Testis (tissue), 2 donors: ENCODE measurements at regions not wholly inside any gene's neighbourhood (a gene's known extent, or its start where the extent isn't known, plus 50 kb on each side); places are given as distances from the start of the nearest gene placed in this dataset.

ENCODE experiments used
- DNase-seq: peaks from one replicate; pipeline ENCODE4 v3.0.0-alpha.2; 2019
- H3K27ac ChIP-seq, 2 donors: fragments of 200-600 bp; sonication (generic); one replicate each; pipeline ENCODE4 v1.5.1; 2019
- H3K27me3 ChIP-seq: fragments of 200-600 bp; sonication (generic); one replicate; pipeline ENCODE4 v1.5.1; 2019
- H3K36me3 ChIP-seq: fragments of 200-600 bp; sonication (generic); one replicate; pipeline ENCODE4 v1.5.1; 2017; ENCODE audit warnings: low read depth; ENCODE audit errors: missing control alignments
- H3K4me1 ChIP-seq: fragments of 200-600 bp; sonication (generic); one replicate; pipeline ENCODE4 v1.5.1; 2019
- H3K4me3 ChIP-seq, 2 donors: fragments of 200-600 bp; sonication (generic); one replicate each; pipeline ENCODE4 v1.5.1; 2017 to 2019
- H3K9me3 ChIP-seq: fragments of 200-600 bp; sonication (generic); one replicate; pipeline ENCODE4 v1.5.1; 2017
- CTCF ChIP-seq, 3 experiments: fragments of 450-650 bp in 2 of 3; fragments of 200-600 bp in 1 of 3; sonication (generic) in 1 of 3; IDR thresholded peaks; one replicate each; pipeline ENCODE4 v1.5.1; 2016 to 2019; ENCODE audit warnings: antibody characterized with exemption in 3 of 3, mild to moderate bottlenecking in 2 of 3, moderate library complexity in 1 of 3
- POLR2A ChIP-seq: fragments of 450-650 bp; IDR thresholded peaks from one replicate; pipeline ENCODE4 v1.6.1; 2017; ENCODE audit warnings: antibody characterized with exemption, mild to moderate bottlenecking, moderate library complexity
- WGBS, 2 donors: methylation state at CpG; one replicate each; pipeline ENCODE4 v1.1.5; 2018; 5-methylcytosine and 5-hydroxymethylcytosine counted together
- intact Hi-C: fragments of 100-400 bp; cut with DNase I; formaldehyde crosslinking; loops from one replicate; pipeline ENCODE4 v1.15.1; 2023; ENCODE audit warnings: low total_unique reads

- intact Hi-C loops = no loop called here
Measured at GRCh38 chr10:10855151-10855581, 162.5 kb upstream of the CELF2 start.

GRCh38 chr10:10860455-10860976, 157.2 kb upstream of the CELF2 start:
- no peak for DNase-seq
- WGBS, 2 donors = 74 to 93% methylated on average over 2 of the region's 2 CpGs
- TF ChIP-seq CTCF (IDR thresholded peaks at IDR 0.05) (no peak), POLR2A (no peak)
- no peak overlapping the region for H3K4me3 ChIP-seq
- no peak overlapping the region for H3K27ac ChIP-seq
- no peaks in the 10 kb centered on the region for H3K27me3 ChIP-seq
- no peaks in the 10 kb centered on the region for H3K9me3 ChIP-seq
- H3K36me3 ChIP-seq = no peaks in the 10 kb centered on the region
- no peaks in the 10 kb centered on the region for H3K4me1 ChIP-seq
- intact Hi-C loops = no loop called here

More at GRCh38 chr10:10855151-10855581, 162.5 kb upstream of the CELF2 start:
- H3K4me3 ChIP-seq = no peak overlapping the region
- H3K27ac ChIP-seq = no peak overlapping the region
- TF ChIP-seq CTCF (IDR thresholded peaks at IDR 0.05) (no peak), POLR2A (no peak)
- DNase-seq = no peak
- no peaks in the 10 kb centered on the region for H3K27me3 ChIP-seq
- no peaks in the 10 kb centered on the region for H3K36me3 ChIP-seq
- H3K9me3 ChIP-seq = no peaks in the 10 kb centered on the region
- WGBS, 2 donors = 14 to 57% methylated on average over 1 of the region's 1 CpG
- no peaks in the 10 kb centered on the region for H3K4me1 ChIP-seq

DNA sequence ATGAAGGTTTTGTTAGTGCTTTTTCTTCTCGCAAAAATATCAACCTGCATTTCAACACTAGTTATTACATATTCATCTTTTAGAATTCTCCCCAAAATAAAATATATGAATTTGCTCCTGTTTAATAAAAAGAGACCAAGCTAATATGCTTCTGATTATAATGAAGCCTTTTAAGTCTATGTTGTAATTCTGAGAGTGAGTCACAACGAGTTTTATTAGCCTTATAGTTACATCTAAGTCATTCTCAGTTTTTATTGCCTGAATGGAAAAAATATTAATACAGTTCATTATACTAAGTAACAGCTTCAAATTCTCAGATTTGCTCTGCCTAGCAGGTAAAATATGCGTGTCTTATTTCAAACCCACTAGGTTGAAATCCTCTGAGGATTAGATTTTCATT, 152.4 kb upstream of the CELF2 start:
- no peaks in the 10 kb centered on the region for H3K36me3 ChIP-seq
- no peak overlapping the region for H3K4me3 ChIP-seq
- no peak overlapping the region for H3K27ac ChIP-seq
- intact Hi-C loops = no loop called here
- no peaks in the 10 kb centered on the region for H3K9me3 ChIP-seq
- TF ChIP-seq POLR2A = no peak
- H3K4me1 ChIP-seq = no peaks in the 10 kb centered on the region
- WGBS, 2 donors = 74 to 91% methylated on average over 3 of the region's 3 CpGs
- H3K27me3 ChIP-seq = no peaks in the 10 kb centered on the region
- no peak for DNase-seq

DNA sequence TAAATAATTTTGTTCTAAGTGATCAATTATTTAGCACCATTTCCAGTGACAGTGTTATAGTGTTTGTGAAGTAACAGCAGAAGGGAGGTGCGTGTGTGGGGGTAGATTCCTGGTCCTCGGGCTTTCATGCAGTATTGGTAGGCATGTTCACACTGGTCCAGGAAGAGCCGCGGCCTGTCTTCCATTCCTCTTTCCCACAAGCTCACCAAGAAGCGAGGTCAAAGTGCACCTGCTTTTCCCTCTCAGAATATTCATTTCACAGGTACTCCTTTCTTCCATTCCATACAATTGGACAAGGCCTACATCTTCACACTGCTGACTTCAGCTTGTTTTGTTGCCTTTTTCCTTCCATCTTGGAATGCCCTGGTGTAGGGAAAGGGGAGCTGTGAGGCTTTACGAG, 151.8 kb upstream of the CELF2 start:
- Histone ChIP-seq H3K4me1 (no peaks in the 10 kb centered on the region), H3K9me3 (no peaks in the 10 kb centered on the region), H3K27me3 (no peaks in the 10 kb centered on the region), H3K36me3 (no peaks in the 10 kb centered on the region), H3K4me3 (no peak overlapping the region), H3K27ac (no peak overlapping the region)
- WGBS, 2 donors = 86 to 93% methylated on average over 6 of the region's 6 CpGs
- TF ChIP-seq POLR2A (no peak), CTCF (IDR thresholded peaks at IDR 0.05) (no peak)
- intact Hi-C loops = no loop called here
- DNase-seq = no peak

DNA sequence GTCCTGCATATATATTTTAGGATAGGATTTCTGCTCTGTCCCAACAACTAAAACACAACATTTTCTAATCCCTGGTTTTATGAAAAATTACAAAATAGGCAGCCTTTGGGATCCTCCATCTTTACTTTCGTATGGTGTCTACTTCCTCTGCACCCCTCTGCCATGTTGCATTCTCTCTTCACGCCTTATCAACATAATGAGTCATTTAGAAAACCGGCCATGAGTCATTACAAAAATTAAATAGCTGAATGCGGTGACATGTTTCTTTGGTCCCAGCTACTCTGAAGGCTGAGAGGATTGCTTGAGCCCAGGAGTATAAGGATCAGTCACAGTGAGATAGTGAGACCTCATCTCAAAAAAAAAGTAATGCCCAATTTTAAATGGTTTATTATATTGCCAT, 148.1 kb upstream of the CELF2 start:
- Histone ChIP-seq H3K27me3 (no peaks in the 10 kb centered on the region), H3K9me3 (no peaks in the 10 kb centered on the region), H3K36me3 (no peaks in the 10 kb centered on the region), H3K4me1 (peaks cover 3% of the 10 kb centered on the region), H3K27ac (no peak overlapping the region), H3K4me3 (no peak overlapping the region)
- 93 to 99% methylated on average over 4 of the region's 4 CpGs for WGBS, 2 donors
- TF ChIP-seq POLR2A (no peak), CTCF (IDR thresholded peaks at IDR 0.05) (no peak)
- intact Hi-C loops = no loop called here
- no peak for DNase-seq
